Omental fat pad (tissue), 3 donors: ENCODE measurements at regions not wholly inside any gene's neighbourhood (a gene's known extent, or its start where the extent isn't known, plus 50 kb on each side); places are given as distances from the start of the nearest gene placed in this dataset.

ENCODE experiments used
- ATAC-seq: fragments of 150-250 bp; one replicate; pipeline ENCODE4 v1.9.1; 2016; ENCODE audit warnings: mild to moderate bottlenecking, moderate library complexity; ENCODE audit not compliant: low FRiP score
- DNase-seq: peaks from one replicate; pipeline ENCODE4 v3.0.0-alpha.2; 2019; ENCODE audit warnings: low spot score
- CTCF ChIP-seq, 3 donors: fragments of 450-650 bp; IDR thresholded peaks; one replicate each; pipeline ENCODE4 v1.5.1; 2016 to 2017; ENCODE audit warnings: antibody characterized with exemption in 3 of 3, mild to moderate bottlenecking in 3 of 3, moderate library complexity in 2 of 3

GRCh38 chr6:156437121-156437879, 339.9 kb upstream of the ARID1B start:
- TF ChIP-seq CTCF (IDR thresholded peaks at IDR 0.05): no peak
- ATAC-seq (no peak), DNase-seq (no peak)

- DNase-seq (no peak), ATAC-seq (no peak)
- TF ChIP-seq CTCF (IDR thresholded peaks at IDR 0.05): no peak
Measured at GRCh38 chr6:156434795-156435190, 342.4 kb upstream of the ARID1B start.

- no peak for TF ChIP-seq CTCF (IDR thresholded peaks at IDR 0.05)
- no peak for ATAC-seq
- no peak for DNase-seq
Measured at GRCh38 chr6:156434049-156434794, 343.0 kb upstream of the ARID1B start.

GRCh38 chr6:156432543-156432942, 344.6 kb upstream of the ARID1B start:
- ATAC-seq: no peak
- TF ChIP-seq CTCF (IDR thresholded peaks at IDR 0.05): no peak
- no peak for DNase-seq

GRCh38 chr6:156430386-156430785, 346.8 kb upstream of the ARID1B start:
- DNase-seq: no peak
- ATAC-seq: no peak
- TF ChIP-seq CTCF (IDR thresholded peaks at IDR 0.05): no peak

- ATAC-seq (no peak), DNase-seq (no peak)
- TF ChIP-seq CTCF (IDR thresholded peaks at IDR 0.05): no peak
Measured at GRCh38 chr6:156427345-156427744, 349.8 kb upstream of the ARID1B start.
